Stimulated activated CD8-positive, alpha-beta memory T cell treated with anti-CD3 and anti-CD28 coated beads, Interleukin-15, amount 100 ng/mL, for 48 hours (primary cell): ENCODE measurements at regions not wholly inside any gene's neighbourhood (a gene's known extent, or its start where the extent isn't known, plus 50 kb on each side); places are given as distances from the start of the nearest gene placed in this dataset.
"Not testable (repeated sequence)": the region's sequence is repeated elsewhere in the genome, so short reads cannot be mapped to it uniquely, and the experiment has no call there.

ENCODE experiments used
- DNase-seq, 2 donors: peaks; one replicate each; pipeline ENCODE4 v3.0.0-alpha.2; 2020; ENCODE audit warnings: low read depth in 2 of 2

- DNase-seq, result not testable (repeated sequence)
Observed at GRCh38 chr6:104676679-104677078, 183.0 kb downstream of the HACE1 start.

DNA sequence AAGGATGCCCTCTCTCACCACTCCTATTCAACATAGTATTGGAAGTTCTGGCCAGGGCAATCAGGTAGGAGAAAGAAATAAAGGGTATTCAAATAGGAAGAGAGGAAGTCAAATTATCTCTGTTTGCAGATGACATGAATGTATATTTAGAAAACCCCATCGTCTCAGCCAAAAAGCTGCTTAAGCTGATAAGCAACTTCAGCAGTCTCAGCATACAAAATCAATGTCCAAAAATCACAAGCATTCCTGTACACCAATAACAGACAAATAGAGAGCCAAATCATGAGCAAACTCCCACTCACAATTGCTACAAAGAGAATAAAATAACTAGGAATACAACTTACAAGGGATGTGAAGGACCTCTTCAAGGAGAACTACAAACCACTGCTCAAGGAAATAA is 184.6 kb downstream of the HACE1 start:
- DNase-seq, result not testable (repeated sequence)

DNA sequence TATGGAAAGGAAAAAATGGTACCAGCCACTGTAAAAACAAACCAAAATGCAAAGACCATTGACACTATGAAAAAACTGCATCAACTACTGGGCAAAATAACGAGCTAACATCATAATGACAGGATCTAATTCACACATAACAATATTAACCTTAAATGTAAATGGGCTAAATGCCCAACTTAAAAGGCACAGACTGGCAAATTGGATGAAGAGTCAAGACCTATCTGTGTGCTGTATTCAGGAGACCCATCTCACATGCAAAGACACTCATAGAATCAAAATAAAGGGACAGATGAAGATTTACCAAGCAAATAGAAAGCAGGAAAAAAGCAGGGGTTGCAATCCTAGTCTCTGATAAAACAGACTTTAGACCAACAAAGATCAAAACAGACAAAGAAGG is 186.6 kb downstream of the HACE1 start:
- not testable (repeated sequence) for DNase-seq

GRCh38 chr6:104671591-104671891 is 188.2 kb downstream of the HACE1 start:
- not testable (repeated sequence) for DNase-seq

DNA sequence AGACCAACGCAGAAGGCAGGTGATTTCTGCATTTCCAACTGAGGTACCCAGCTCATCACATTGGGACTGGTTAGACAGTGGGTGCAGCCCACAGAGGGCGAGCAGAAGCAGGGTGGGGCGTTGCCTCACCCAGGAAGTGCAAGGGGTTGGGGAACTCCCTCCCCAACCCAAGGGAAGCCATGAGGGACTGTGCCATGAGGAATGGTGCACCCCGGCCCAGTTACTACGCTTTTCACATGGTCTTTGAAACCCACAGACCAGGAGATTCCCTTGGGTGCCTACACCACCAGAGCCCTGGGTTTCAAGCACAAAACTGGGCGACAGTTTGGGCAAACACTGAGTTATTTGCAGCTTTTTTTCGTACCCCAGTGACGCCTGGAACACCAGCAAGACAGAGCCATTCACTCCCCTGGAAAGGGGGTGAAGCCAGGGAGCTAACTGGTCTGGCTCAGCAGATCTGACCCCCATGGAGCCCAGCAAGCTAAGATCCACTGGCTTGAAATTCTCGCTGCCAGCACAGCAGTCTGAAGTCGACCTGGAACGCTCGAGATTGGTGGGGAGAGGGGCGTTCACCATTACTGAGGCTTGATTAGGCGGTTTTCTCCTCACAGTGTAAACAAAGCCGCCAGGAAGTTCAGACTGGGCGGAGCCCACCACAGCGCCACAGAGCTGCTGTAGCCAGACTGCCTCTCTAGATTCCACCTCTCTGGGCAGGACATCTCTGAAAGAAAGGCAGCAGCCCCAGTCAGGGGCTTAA is 188.7 kb downstream of the HACE1 start:
- DNase-seq, result not testable (repeated sequence)

DNA sequence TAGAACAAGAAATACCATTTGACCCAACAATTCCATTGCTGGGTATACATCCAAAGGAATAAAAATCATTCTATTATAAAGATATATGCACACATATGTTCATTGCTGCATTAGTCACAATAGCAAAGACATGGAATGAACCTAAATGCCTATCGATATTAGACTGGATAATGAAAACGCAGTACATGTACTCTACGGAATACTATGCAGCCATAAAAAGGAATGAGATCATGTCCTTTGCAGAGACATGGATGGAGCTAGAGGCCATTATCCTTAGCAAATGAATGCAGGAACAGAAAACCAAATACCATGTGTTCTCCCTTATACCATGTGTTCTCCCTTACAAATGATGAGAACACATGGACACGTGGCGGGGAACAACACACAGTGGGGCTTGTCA is 190.2 kb downstream of the HACE1 start:
- no peak for DNase-seq

GRCh38 chr6:104656235-104656634 is 203.5 kb downstream of the HACE1 start:
- no peak for DNase-seq

- no peak for DNase-seq
Observed at GRCh38 chr6:104653781-104654180, 205.9 kb downstream of the HACE1 start.

GRCh38 chr6:104648347-104648746 is 211.4 kb downstream of the HACE1 start:
- no peak for DNase-seq

GRCh38 chr6:104644848-104645247 is 214.9 kb downstream of the HACE1 start:
- DNase-seq, result no peak

DNA sequence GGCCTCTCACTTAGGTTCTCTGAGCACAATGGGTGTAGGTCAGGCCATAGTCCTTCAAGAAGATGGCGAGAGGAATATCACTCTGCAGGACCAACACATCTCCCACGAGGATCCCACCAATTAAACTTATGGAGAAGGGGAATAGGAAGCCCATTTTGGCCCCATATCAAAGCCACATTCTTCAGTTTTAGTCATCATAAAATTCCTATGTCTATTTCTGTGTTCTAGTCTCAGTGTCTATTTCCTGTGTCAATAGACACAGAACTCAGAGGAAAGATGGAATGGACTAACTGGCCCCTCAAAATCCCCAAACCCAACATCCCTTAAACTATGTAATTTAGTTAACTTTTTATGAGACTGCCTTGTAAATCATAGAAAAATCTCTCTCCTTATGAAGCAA is 216.8 kb downstream of the HACE1 start:
- DNase-seq, result no peak

GRCh38 chr6:104640761-104641160 is 219.0 kb downstream of the HACE1 start:
- DNase-seq, result no peak

DNA sequence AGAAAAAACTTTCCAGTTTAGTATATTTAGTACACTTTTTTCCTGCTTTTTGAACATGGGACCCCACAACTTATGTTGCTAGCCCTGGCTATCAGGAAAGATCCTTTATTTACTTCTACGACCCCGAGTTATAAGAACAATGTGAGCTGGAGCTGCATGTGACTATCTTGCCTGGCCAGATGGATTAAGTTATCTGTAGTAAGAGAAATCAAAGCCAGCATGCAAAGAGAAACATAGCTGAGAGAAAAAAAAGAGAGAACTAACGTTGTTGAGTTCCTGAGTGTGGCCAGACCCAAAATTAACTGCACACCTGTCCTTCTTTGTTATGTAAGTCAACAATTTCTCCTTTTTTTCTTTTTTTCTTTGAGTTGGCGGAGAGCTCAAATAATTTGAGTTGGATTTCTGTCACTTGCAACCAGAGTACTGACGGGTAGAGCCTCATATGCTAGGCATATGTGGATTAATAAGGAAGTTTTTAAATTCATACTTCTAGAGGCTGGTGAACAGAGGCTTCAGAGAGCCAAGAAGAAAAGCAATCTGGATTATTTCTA is 219.5 kb downstream of the HACE1 start:
- DNase-seq, result no peak

- no peak for DNase-seq
Observed at GRCh38 chr6:104639668-104640067, 220.1 kb downstream of the HACE1 start.

DNA sequence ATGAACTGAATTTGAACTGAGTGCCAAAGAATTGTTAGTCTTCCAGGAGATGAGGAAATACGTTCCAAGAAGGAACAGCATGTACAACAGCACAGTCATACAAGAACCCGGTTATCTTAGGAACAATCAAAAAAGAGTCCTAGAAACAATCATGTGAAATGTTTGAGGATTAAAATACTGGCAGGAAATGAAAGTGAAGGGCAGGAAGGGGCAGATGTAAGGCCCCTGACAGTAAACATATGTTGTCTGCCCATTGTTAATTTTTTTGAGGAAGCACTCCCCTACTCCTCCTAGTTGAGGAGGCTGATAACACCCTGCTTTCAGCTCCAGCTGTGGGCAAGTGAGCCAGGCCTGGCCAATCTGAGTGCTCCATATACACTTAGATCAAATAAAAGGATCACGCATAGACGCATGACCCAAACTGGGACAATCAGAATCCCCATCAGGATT is 220.9 kb downstream of the HACE1 start:
- no peak for DNase-seq

DNA sequence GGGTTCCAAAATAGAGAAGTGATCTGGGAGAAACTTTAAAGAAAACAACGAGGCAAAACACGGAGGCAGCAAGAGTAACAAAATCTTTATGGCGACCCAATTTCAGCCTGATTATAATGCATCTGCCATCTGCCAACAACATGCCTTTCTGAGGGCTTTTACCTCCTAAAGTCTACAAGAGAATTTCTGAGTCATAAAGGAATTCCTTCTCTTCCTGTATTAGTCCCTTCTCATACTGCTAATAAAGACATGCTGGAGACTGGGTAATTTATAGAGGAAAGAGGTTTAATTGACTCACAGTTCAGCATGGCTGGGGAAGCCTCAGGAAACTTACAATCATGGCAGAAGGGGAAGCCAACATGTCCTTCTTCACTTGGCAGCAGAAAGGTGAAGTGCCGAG is 226.6 kb downstream of the HACE1 start:
- DNase-seq, result no peak

GRCh38 chr6:104632588-104632987 is 227.1 kb downstream of the HACE1 start:
- no peak for DNase-seq

DNA sequence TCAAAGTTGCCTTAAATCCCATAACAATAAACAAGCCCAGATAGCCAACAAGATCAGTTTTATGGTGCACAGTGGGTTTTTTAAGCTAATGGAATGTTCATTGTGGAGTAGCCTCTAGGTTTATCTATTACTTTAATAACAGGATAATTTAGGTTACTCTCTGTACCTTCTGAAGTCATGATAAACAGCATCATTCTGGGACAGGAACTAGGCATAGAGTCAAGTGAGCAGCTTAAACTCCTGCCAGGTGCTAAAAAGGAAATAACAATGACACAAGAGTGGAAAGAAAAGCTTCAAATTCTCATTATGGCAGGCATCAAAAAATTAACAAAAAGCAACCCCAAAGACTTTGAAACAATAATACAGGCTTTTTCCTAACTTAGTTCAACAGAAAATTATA is 228.8 kb downstream of the HACE1 start:
- no peak for DNase-seq

GRCh38 chr6:104630522-104630921 is 229.2 kb downstream of the HACE1 start:
- DNase-seq, result no peak

DNA sequence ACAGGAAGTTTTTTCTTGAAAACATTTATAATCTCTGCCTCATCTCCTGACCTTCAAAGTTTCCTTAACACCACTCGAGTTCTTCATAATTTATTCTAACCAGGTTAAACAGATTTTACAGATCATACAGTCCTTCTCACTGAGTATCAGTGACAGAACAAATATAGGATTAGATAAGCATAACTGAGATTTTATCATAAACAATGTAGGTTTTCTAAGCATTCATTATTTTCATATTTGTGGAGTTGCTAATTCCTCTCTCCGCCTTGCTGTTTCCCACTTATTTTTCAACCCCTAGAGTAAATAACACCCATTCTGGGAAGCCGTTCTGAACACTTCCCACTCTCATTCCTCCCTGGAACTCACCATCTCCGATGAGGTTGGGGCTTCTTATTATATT is 229.9 kb downstream of the HACE1 start:
- no peak for DNase-seq

DNA sequence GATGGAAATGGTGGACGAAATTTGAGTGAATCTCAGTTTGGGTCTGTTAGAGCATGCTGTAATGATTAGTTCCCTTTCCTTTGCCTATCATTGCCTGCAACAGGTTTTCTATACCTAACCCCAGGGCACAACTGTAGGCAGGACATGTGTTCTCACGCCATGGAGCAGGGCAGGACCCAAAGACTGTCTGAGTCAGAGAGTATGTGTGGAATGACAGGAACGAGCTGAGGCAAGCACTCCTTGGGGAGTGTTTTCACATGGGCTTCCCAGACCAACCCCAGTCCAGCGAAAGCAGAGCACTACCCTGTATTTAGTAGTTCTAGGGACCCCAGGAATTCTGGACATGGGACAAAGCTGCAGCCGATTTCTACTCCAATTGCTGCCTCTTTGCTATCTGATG is 234.2 kb downstream of the HACE1 start:
- no peak for DNase-seq

- DNase-seq, result no peak
Observed at GRCh38 chr6:104623052-104623690, 236.5 kb downstream of the HACE1 start.

GRCh38 chr6:104621396-104621795 is 238.3 kb downstream of the HACE1 start:
- DNase-seq, result no peak
